OCI-LY1 (cell line): ENCODE measurements at regions not wholly inside any gene's neighbourhood (a gene's known extent, or its start where the extent isn't known, plus 50 kb on each side); places are given as distances from the start of the nearest gene placed in this dataset.

Source experiments
- H2AFZ ChIP-seq: fragments of 200-600 bp; sonication (generic), shearing (Covaris generic); 2 replicates; pipeline ENCODE4 v1.6.0; 2014; ENCODE audit warnings: antibody characterized with exemption, mild to moderate bottlenecking, low read length
- H3F3A ChIP-seq: fragments of 200-600 bp; sonication (generic), shearing (Covaris generic); 2 replicates; pipeline ENCODE4 v1.6.0; 2014; ENCODE audit warnings: mild to moderate bottlenecking, antibody characterized with exemption, low read length, moderate library complexity; ENCODE audit not compliant: insufficient read depth
- H3K27ac ChIP-seq: fragments of 200-600 bp; sonication (generic); 2 replicates; pipeline ENCODE4 v1.5.1; 2014; ENCODE audit warnings: low read length, mixed run types, mild to moderate bottlenecking, low read depth; ENCODE audit not compliant: poor library complexity, severe bottlenecking
- H3K27me3 ChIP-seq: fragments of 200-600 bp; sonication (generic); 2 replicates; pipeline ENCODE4 v1.6.0; 2014; ENCODE audit warnings: antibody characterized with exemption, mild to moderate bottlenecking, low read length, moderate library complexity; ENCODE audit not compliant: insufficient read depth
- H3K36me3 ChIP-seq: fragments of 200-600 bp; sonication (generic); 2 replicates; pipeline ENCODE4 v1.6.1; 2014; ENCODE audit warnings: mild to moderate bottlenecking, antibody characterized with exemption, low read length, moderate library complexity, mixed read lengths; ENCODE audit not compliant: insufficient read depth
- H3K4me1 ChIP-seq: fragments of 200-600 bp; sonication (generic); 2 replicates; pipeline ENCODE4 v1.5.1; 2014; ENCODE audit warnings: mild to moderate bottlenecking, low read length, moderate library complexity; ENCODE audit not compliant: insufficient read depth, severe bottlenecking
- H3K4me2 ChIP-seq: fragments of 200-600 bp; sonication (generic), shearing (Covaris generic); 2 replicates; pipeline ENCODE4 v1.6.1; 2014; ENCODE audit warnings: low read length
- H3K4me3 ChIP-seq: fragments of 200-600 bp; sonication (generic); 2 replicates; pipeline ENCODE4 v1.5.1; 2014; ENCODE audit warnings: low read length, low read depth, mild to moderate bottlenecking, mixed read lengths; ENCODE audit not compliant: poor library complexity, severe bottlenecking
- H3K79me2 ChIP-seq: fragments of 200-600 bp; shearing (Covaris generic); 2 replicates; pipeline ENCODE4 v1.6.1; 2016; ENCODE audit warnings: mixed run types, low read length, mixed read lengths; ENCODE audit not compliant: insufficient read depth
- H3K9ac ChIP-seq: fragments of 200-600 bp; sonication (generic), shearing (Covaris generic); 2 replicates; pipeline ENCODE4 v1.6.1; 2014; ENCODE audit warnings: mild to moderate bottlenecking, low read length, mixed read lengths
- H3K9me2 ChIP-seq: fragments of 200-600 bp; sonication (generic), shearing (Covaris generic); 2 replicates; pipeline ENCODE4 v1.6.1; 2014; ENCODE audit warnings: low read depth, mild to moderate bottlenecking, low read length, mixed read lengths
- H3K9me3 ChIP-seq: fragments of 200-600 bp; shearing (Covaris generic); 2 replicates; pipeline ENCODE4 v1.6.1; 2014; ENCODE audit warnings: low read length, mixed read lengths
- H4K20me1 ChIP-seq: fragments of 200-600 bp; sonication (generic), shearing (Covaris generic); 2 replicates; pipeline ENCODE4 v1.6.0; 2016; ENCODE audit warnings: mild to moderate bottlenecking, low read length; ENCODE audit not compliant: insufficient read depth
- CTCF ChIP-seq: fragments of 200-600 bp; sonication (generic), shearing (Covaris generic); IDR thresholded peaks from 2 replicates; pipeline ENCODE4 v1.5.1; 2017; ENCODE audit warnings: mild to moderate bottlenecking, antibody characterized with exemption, low read length, moderate library complexity, mixed read lengths
- EZH2 ChIP-seq: fragments of 200-600 bp; sonication (generic), shearing (Covaris generic); IDR thresholded peaks from 2 replicates; pipeline ENCODE4 v1.8.0; 2017; ENCODE audit warnings: borderline replicate concordance, mixed run types, mild to moderate bottlenecking, antibody characterized with exemption, low read length, moderate library complexity, mixed read lengths

- Histone ChIP-seq H3K27me3 (no peaks in the 10 kb centered on the region), H3K4me1 (peaks cover 3% of the 10 kb centered on the region), H3K4me2 (no peak overlapping the region), H3K27ac (no peak overlapping the region), H2AFZ (no peak overlapping the region), H3K9ac (no peak overlapping the region), H3K9me2 (no peaks in the 10 kb centered on the region), H3K36me3 (no peaks in the 10 kb centered on the region), H3K79me2 (no peaks in the 10 kb centered on the region), H3K9me3 (no peaks in the 10 kb centered on the region), H4K20me1 (no peaks in the 10 kb centered on the region), H3F3A (no peaks in the 10 kb centered on the region), H3K4me3 (no peak overlapping the region)
- TF ChIP-seq EZH2 (no peak), CTCF (no peak)
Observed at GRCh38 chr2:209324281-209324680, 99.6 kb upstream of the MAP2 start.

GRCh38 chr2:209331291-209331844 lies 92.5 kb upstream of the MAP2 start:
- H3K9ac ChIP-seq = no peak overlapping the region
- H3K4me1 ChIP-seq = no peaks in the 10 kb centered on the region
- no peaks in the 10 kb centered on the region for H3F3A ChIP-seq
- no peak overlapping the region for H2AFZ ChIP-seq
- H3K79me2 ChIP-seq = no peaks in the 10 kb centered on the region
- no peak overlapping the region for H3K4me3 ChIP-seq
- TF ChIP-seq EZH2 (no peak), CTCF (peak; percentile 53; the same call in 1 of the 2 replicates)
- H3K9me3 ChIP-seq = no peaks in the 10 kb centered on the region
- no peak overlapping the region for H3K4me2 ChIP-seq
- no peaks in the 10 kb centered on the region for H3K9me2 ChIP-seq
- no peak overlapping the region for H3K27ac ChIP-seq
- no peaks in the 10 kb centered on the region for H3K27me3 ChIP-seq
- no peaks in the 10 kb centered on the region for H3K36me3 ChIP-seq
- no peaks in the 10 kb centered on the region for H4K20me1 ChIP-seq

- H3K4me2 ChIP-seq = no peak overlapping the region
- H3K4me3 ChIP-seq = no peak overlapping the region
- no peaks in the 10 kb centered on the region for H3F3A ChIP-seq
- H3K9me2 ChIP-seq = no peaks in the 10 kb centered on the region
- no peaks in the 10 kb centered on the region for H3K36me3 ChIP-seq
- no peaks in the 10 kb centered on the region for H3K79me2 ChIP-seq
- H3K9ac ChIP-seq = no peak overlapping the region
- H3K9me3 ChIP-seq = no peaks in the 10 kb centered on the region
- TF ChIP-seq EZH2 = no peak
- peak; percentile 76 for TF ChIP-seq CTCF
- no peak overlapping the region for H2AFZ ChIP-seq
- no peaks in the 10 kb centered on the region for H4K20me1 ChIP-seq
- no peaks in the 10 kb centered on the region for H3K27me3 ChIP-seq
- H3K4me1 ChIP-seq = no peaks in the 10 kb centered on the region
- H3K27ac ChIP-seq = no peak overlapping the region
Observed at GRCh38 chr2:209334188-209335017, 89.4 kb upstream of the MAP2 start.
